Neuronal stem cell (in vitro differentiated cells): ENCODE measurements at regions not wholly inside any gene's neighbourhood (a gene's known extent, or its start where the extent isn't known, plus 50 kb on each side); places are given as distances from the start of the nearest gene placed in this dataset.
"Not testable (repeated sequence)": the region's sequence is repeated elsewhere in the genome, so short reads cannot be mapped to it uniquely, and the experiment has no call there.

Source experiments
- DNase-seq: peaks from one replicate; pipeline ENCODE4 v3.0.0-alpha.2; 2013; ENCODE audit warnings: low spot score
- H2AFZ ChIP-seq: one replicate; pipeline ENCODE4 v1.6.1; 2013; ENCODE audit warnings: mild to moderate bottlenecking, low read length, inconsistent platforms
- H2AK5ac ChIP-seq: 2 replicates; pipeline ENCODE4 v1.6.1; 2013; ENCODE audit warnings: low read depth, mild to moderate bottlenecking, inconsistent platforms, low read length, moderate library complexity, mixed read lengths
- H2BK120ac ChIP-seq: 2 replicates; pipeline ENCODE4 v1.6.1; 2013; ENCODE audit warnings: low read depth, mild to moderate bottlenecking, inconsistent platforms, low read length, moderate library complexity, mixed read lengths
- H2BK12ac ChIP-seq: one replicate; pipeline ENCODE4 v1.6.1; 2013; ENCODE audit warnings: low read length, inconsistent platforms
- H2BK15ac ChIP-seq: 2 replicates; pipeline ENCODE4 v1.6.1; 2013; ENCODE audit warnings: mild to moderate bottlenecking, low read length, inconsistent platforms, mixed read lengths
- H2BK5ac ChIP-seq: one replicate; pipeline ENCODE4 v1.6.1; 2013; ENCODE audit warnings: inconsistent platforms, mild to moderate bottlenecking, low read length, moderate library complexity
- H3K14ac ChIP-seq: one replicate; pipeline ENCODE4 v1.6.1; 2013; ENCODE audit warnings: low read length, inconsistent platforms
- H3K18ac ChIP-seq: 2 replicates; pipeline ENCODE4 v1.6.1; 2013; ENCODE audit warnings: low read length, inconsistent platforms
- H3K23ac ChIP-seq: 2 replicates; pipeline ENCODE4 v1.6.1; 2013; ENCODE audit warnings: low read depth, mild to moderate bottlenecking, mixed read lengths, low read length, inconsistent platforms; ENCODE audit not compliant: poor library complexity
- H3K27ac ChIP-seq: replicated peaks from 3 replicates; pipeline ENCODE4 v1.5.1; 2013; ENCODE audit warnings: low read length, inconsistent platforms
- H3K27me3 ChIP-seq, 3 experiments: 2 replicates each; pipeline ENCODE4 v1.6.1; 2013; ENCODE audit warnings: low read length in 3 of 3, mild to moderate bottlenecking in 2 of 3, inconsistent platforms in 1 of 3, low read depth in 1 of 3, mixed read lengths in 1 of 3, moderate library complexity in 1 of 3; ENCODE audit not compliant: control insufficient read depth in 3 of 3, insufficient read depth in 3 of 3
- H3K36me3 ChIP-seq, 2 donors: replicated peaks in 1 of 2; 2 replicates each; pipeline ENCODE4 v1.6.1; 2013; ENCODE audit warnings: low read length in 2 of 2; ENCODE audit not compliant: control insufficient read depth in 2 of 2, insufficient read depth in 2 of 2
- H3K4ac ChIP-seq: 2 replicates; pipeline ENCODE4 v1.6.1; 2013; ENCODE audit warnings: inconsistent platforms, mild to moderate bottlenecking, low read length, moderate library complexity
- H3K4me1 ChIP-seq, 2 donors: 1 replicate in 1 of 2; 2 replicates in 1 of 2; pipeline ENCODE4 v1.6.1; 2013; ENCODE audit warnings: low read length in 2 of 2, low read depth in 1 of 2; ENCODE audit not compliant: control insufficient read depth in 2 of 2, insufficient read depth in 1 of 2
- H3K4me2 ChIP-seq: one replicate; pipeline ENCODE4 v1.6.1; 2013; ENCODE audit warnings: mild to moderate bottlenecking, low read length, inconsistent platforms; ENCODE audit not compliant: insufficient read depth, poor library complexity, severe bottlenecking
- H3K4me3 ChIP-seq, 2 donors: 2 replicates each; pipeline ENCODE4 v1.5.1; 2013; ENCODE audit warnings: low read length in 2 of 2, mild to moderate bottlenecking in 2 of 2, inconsistent platforms in 1 of 2, moderate library complexity in 1 of 2
- H3K79me1 ChIP-seq: one replicate; pipeline ENCODE4 v1.6.1; 2013; ENCODE audit warnings: low read depth, mild to moderate bottlenecking, inconsistent platforms, low read length, moderate library complexity
- H3K9ac ChIP-seq: one replicate; pipeline ENCODE4 v1.6.1; 2013; ENCODE audit warnings: mild to moderate bottlenecking, low read depth, low read length, inconsistent platforms; ENCODE audit not compliant: poor library complexity
- H3K9me3 ChIP-seq, 2 donors: replicated peaks in 1 of 2; 2 replicates each; pipeline versions ENCODE3 to v1.6.1; 2013; ENCODE audit warnings: low read length in 2 of 2, mild to moderate bottlenecking in 2 of 2, inconsistent platforms in 1 of 2, low read depth in 1 of 2, mixed read lengths in 1 of 2, moderate library complexity in 1 of 2; ENCODE audit not compliant: control insufficient read depth in 2 of 2, insufficient read depth in 1 of 2
- H4K8ac ChIP-seq: one replicate; pipeline ENCODE4 v1.6.1; 2013; ENCODE audit warnings: low read depth, mild to moderate bottlenecking, inconsistent platforms, low read length, moderate library complexity
- H4K91ac ChIP-seq: one replicate; pipeline ENCODE4 v1.6.1; 2013; ENCODE audit warnings: low read length, low read depth, mild to moderate bottlenecking, inconsistent platforms; ENCODE audit not compliant: poor library complexity
- WGBS, 2 donors: extraction: QIAGEN DNeasy Blood & Tissue Kit; methylation state at CpG; one replicate each; pipeline ENCODE4 v1.1.7; 2013; ENCODE audit warnings: missing lambda C conversion rate in 2 of 2, mixed read lengths in 1 of 2; ENCODE audit not compliant: insufficient read length in 2 of 2, insufficient replicate concordance in 1 of 2; ENCODE audit errors: extremely low coverage in 2 of 2; 5-methylcytosine and 5-hydroxymethylcytosine counted together

GRCh38 chr5:171549274-171549673 lies 129.8 kb downstream of the FGF18 start:
- Histone ChIP-seq H4K8ac (no peak overlapping the region), H2AFZ (no peak overlapping the region), H3K27me3 (no peaks in the 10 kb centered on the region), H2BK5ac (no peak overlapping the region), H3K18ac (peak overlapping the region; percentile 22), H3K23ac (no peak overlapping the region), H3K14ac (no peak overlapping the region), H3K27ac (no peak overlapping the region), H3K9me3 (no peaks in the 10 kb centered on the region), H2BK12ac (no peak overlapping the region), H3K4me1 (no peaks in the 10 kb centered on the region), H3K4ac (no peak overlapping the region), H3K36me3 (no peaks in the 10 kb centered on the region), H2BK15ac (no peak overlapping the region), H3K4me2 (no peak overlapping the region), H3K4me3 (no peak overlapping the region), H2BK120ac (no peak overlapping the region), H2AK5ac (no peak overlapping the region), H3K9ac (peak overlapping the region; percentile 50), H3K79me1 (no peaks in the 10 kb centered on the region), H4K91ac (no peak overlapping the region)
- DNase-seq: no peak
- no CpG with 5 or more reads among the region's 8 CpGs for WGBS, 2 donors

- not testable (repeated sequence) for H3K23ac ChIP-seq, H3K36me3 ChIP-seq, H3K9ac ChIP-seq, H3K79me1 ChIP-seq, H3K14ac ChIP-seq, H3K9me3 ChIP-seq, H3K4ac ChIP-seq, DNase-seq, H2BK15ac ChIP-seq, H3K18ac ChIP-seq, H3K27me3 ChIP-seq, H2BK5ac ChIP-seq, H2AFZ ChIP-seq, H3K4me2 ChIP-seq, H3K4me1 ChIP-seq, H4K91ac ChIP-seq, H4K8ac ChIP-seq, H3K27ac ChIP-seq, H2BK12ac ChIP-seq, H3K4me3 ChIP-seq, H2AK5ac ChIP-seq, H2BK120ac ChIP-seq
- no CpG with 5 or more reads among the region's 7 CpGs for WGBS, 2 donors
These were observed 134.4 kb downstream of the FGF18 start for GRCh38 chr5:171553817-171554216.

- Histone ChIP-seq H3K4me1 (no peaks in the 10 kb centered on the region), H4K8ac (no peak overlapping the region), H3K27ac (no peak overlapping the region), H3K18ac (no peak overlapping the region), H3K9ac (no peak overlapping the region), H2AFZ (no peak overlapping the region), H3K79me1 (no peaks in the 10 kb centered on the region), H2BK5ac (no peak overlapping the region), H3K36me3 (no peaks in the 10 kb centered on the region), H2BK12ac (no peak overlapping the region), H3K4me3 (no peak overlapping the region), H3K27me3 (no peaks in the 10 kb centered on the region), H4K91ac (no peak overlapping the region), H3K9me3 (no peaks in the 10 kb centered on the region), H2BK15ac (no peak overlapping the region), H2AK5ac (no peak overlapping the region), H3K4me2 (no peak overlapping the region), H3K14ac (no peak overlapping the region), H3K4ac (no peak overlapping the region), H3K23ac (no peak overlapping the region), H2BK120ac (no peak overlapping the region)
- WGBS, 2 donors: no CpG with 5 or more reads among the region's 6 CpGs
- no peak for DNase-seq
These were observed 135.7 kb downstream of the FGF18 start for GRCh38 chr5:171555160-171555559.

GRCh38 chr5:171562822-171563221 lies 143.4 kb downstream of the FGF18 start:
- Histone ChIP-seq H3K4ac (no peak overlapping the region), H2BK5ac (no peak overlapping the region), H3K23ac (no peak overlapping the region), H2BK120ac (no peak overlapping the region), H3K4me2 (no peak overlapping the region), H3K14ac (no peak overlapping the region), H3K9ac (no peak overlapping the region), H2AK5ac (no peak overlapping the region), H3K36me3 (no peaks in the 10 kb centered on the region), H4K8ac (no peak overlapping the region), H3K4me1 (no peaks in the 10 kb centered on the region), H3K27me3 (no peaks in the 10 kb centered on the region), H2AFZ (no peak overlapping the region), H3K79me1 (no peaks in the 10 kb centered on the region), H3K18ac (no peak overlapping the region), H4K91ac (no peak overlapping the region), H3K27ac (no peak overlapping the region), H2BK12ac (no peak overlapping the region), H2BK15ac (no peak overlapping the region), H3K4me3 (no peak overlapping the region), H3K9me3 (no peaks in the 10 kb centered on the region)
- DNase-seq: no peak
- WGBS, 2 donors: no CpG with 5 or more reads among the region's 3 CpGs
